ENCODE measurements at regions not wholly inside any gene's neighbourhood (a gene's known extent, or its start where the extent isn't known, plus 50 kb on each side); places are given as distances from the start of the nearest gene placed in this dataset.
A peak's percentile ranks its signal among the peaks of the same experiment; 100 is the strongest.

DNA sequence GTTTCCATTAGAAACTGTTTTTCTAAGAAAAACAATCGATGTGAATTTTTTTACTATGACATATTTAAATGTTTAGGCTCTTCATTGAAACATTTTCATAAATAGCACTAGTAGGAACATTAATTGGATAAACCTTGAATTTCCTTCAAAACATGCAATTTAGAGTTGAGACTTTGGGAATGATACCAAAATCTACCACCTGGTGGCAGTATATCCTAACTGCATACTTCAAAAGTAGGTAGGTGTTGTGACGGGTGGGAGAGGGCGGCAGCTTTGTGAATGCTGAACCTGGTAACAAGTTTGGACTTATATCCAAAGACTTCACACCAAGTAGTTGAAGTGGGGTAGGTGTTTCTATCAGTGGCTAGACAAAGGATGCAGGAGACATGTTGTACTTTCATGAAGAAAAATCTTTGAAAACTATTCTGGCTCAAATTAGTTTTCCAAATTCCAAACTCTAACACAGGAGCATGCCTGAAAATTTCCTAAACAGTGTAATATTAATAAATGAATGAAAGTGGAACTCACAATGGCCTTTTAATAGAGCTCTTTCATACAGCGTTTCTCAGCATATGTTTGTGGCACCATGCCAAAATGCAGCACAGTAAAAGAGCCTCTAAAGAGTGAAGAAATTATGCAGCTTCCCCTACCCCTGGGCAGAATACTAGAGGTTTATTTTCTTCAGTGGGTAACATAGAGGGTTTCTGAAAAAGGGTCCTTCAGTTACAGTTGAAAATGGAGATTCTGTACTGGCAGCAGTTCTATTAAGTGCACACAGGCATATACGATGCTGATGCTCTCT, 201.0 kb upstream of the TPK1 start:
- no peaks in the 10 kb centered on the region for H3F3A ChIP-seq (replicated peaks; ENCODE audit: low read depth)
- no peak overlapping the region for H3K4me3 ChIP-seq
- TF ChIP-seq EZH2 (IDR thresholded peaks at IDR 0.05; ENCODE audit: low read depth, unreplicated experiment): no peak
- TF ChIP-seq CTCF (conservative IDR thresholded peaks at IDR 0.05; ENCODE audit: low read depth in 2 of 2): peak; percentile 80 to 93
- H3K36me3 ChIP-seq (ENCODE audit: insufficient read depth): no peaks in the 10 kb centered on the region
- DNase-seq (ENCODE audit: low spot score) (peak; percentile 79), ATAC-seq (peak; percentile 71)
- no peak overlapping the region for H3K27ac Mint-ChIP-seq
- H3K36me3 Mint-ChIP-seq (ENCODE audit: low read depth): peaks cover 9% of the 10 kb centered on the region; the same call in 1 of the 3 replicates
- peaks cover 24% of the 10 kb centered on the region for H3K9me3 Mint-ChIP-seq
- H3K4me3 Mint-ChIP-seq: no peak overlapping the region
- H3K9me2 ChIP-seq (ENCODE audit: insufficient read depth): no peaks in the 10 kb centered on the region
- H3K79me2 ChIP-seq (replicated peaks; ENCODE audit: insufficient read depth): no peaks in the 10 kb centered on the region
- H3K4me2 ChIP-seq: no peak overlapping the region
- 0 out of 3 replicates have a peak, but pooled peaks cover 2% of the 10 kb centered on the region for H3K4me1 Mint-ChIP-seq
- H4K20me1 ChIP-seq (replicated peaks; ENCODE audit: insufficient read depth): no peaks in the 10 kb centered on the region
- no peaks in the 10 kb centered on the region for H3K27me3 Mint-ChIP-seq (ENCODE audit: insufficient read depth, low read depth, poor library complexity)
- no peaks in the 10 kb centered on the region for H3K27me3 ChIP-seq (ENCODE audit: insufficient read depth)
- H2AFZ ChIP-seq: peak overlapping the region; percentile 64
- peaks cover 2% of the 10 kb centered on the region; the same call in 1 of the 2 replicates for H3K4me1 ChIP-seq (ENCODE audit: insufficient read depth)
- no peak overlapping the region for H3K27ac ChIP-seq (ENCODE audit: low read depth)

GRCh38 chr7:145031162-145031561, 195.3 kb upstream of the TPK1 start:
- H3K4me3 ChIP-seq: no peak overlapping the region
- Mint-ChIP-seq H3K27ac (no peak overlapping the region), H3K36me3 (ENCODE audit: low read depth) (peaks cover 9% of the 10 kb centered on the region; the same call in 1 of the 3 replicates), H3K4me3 (no peak overlapping the region), H3K27me3 (ENCODE audit: insufficient read depth, low read depth, poor library complexity) (no peaks in the 10 kb centered on the region), H3K9me3 (peaks cover 20% of the 10 kb centered on the region), H3K4me1 (peaks cover 4% of the 10 kb centered on the region; the same call in 2 of the 3 replicates)
- no peak overlapping the region for H3K27ac ChIP-seq (ENCODE audit: low read depth)
- no peaks in the 10 kb centered on the region for H3K9me2 ChIP-seq (ENCODE audit: insufficient read depth)
- no peak overlapping the region for H3K4me2 ChIP-seq
- peak overlapping the region; percentile 68; the same call in 1 of the 2 replicates for H2AFZ ChIP-seq
- H3F3A ChIP-seq (replicated peaks; ENCODE audit: low read depth): no peaks in the 10 kb centered on the region
- H3K27me3 ChIP-seq (ENCODE audit: insufficient read depth): no peaks in the 10 kb centered on the region
- ATAC-seq (no peak), DNase-seq (ENCODE audit: low spot score) (no peak)
- no peaks in the 10 kb centered on the region for H3K36me3 ChIP-seq (ENCODE audit: insufficient read depth)
- no peaks in the 10 kb centered on the region for H4K20me1 ChIP-seq (replicated peaks; ENCODE audit: insufficient read depth)
- 0 out of 2 replicates have a peak, but pooled peaks cover 6% of the 10 kb centered on the region for H3K4me1 ChIP-seq (ENCODE audit: insufficient read depth)
- no peaks in the 10 kb centered on the region for H3K79me2 ChIP-seq (replicated peaks; ENCODE audit: insufficient read depth)
- no peak for TF ChIP-seq JUNB (IDR thresholded peaks at IDR 0.05; ENCODE audit: unreplicated experiment)
- TF ChIP-seq, protein P1, sequence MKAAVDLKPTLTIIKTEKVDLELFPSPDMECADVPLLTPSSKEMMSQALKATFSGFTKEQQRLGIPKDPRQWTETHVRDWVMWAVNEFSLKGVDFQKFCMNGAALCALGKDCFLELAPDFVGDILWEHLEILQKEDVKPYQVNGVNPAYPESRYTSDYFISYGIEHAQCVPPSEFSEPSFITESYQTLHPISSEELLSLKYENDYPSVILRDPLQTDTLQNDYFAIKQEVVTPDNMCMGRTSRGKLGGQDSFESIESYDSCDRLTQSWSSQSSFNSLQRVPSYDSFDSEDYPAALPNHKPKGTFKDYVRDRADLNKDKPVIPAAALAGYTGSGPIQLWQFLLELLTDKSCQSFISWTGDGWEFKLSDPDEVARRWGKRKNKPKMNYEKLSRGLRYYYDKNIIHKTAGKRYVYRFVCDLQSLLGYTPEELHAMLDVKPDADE (IDR thresholded peaks at IDR 0.05): no peak
- TF ChIP-seq NANOG (IDR thresholded peaks at IDR 0.05; ENCODE audit: borderline replicate concordance): no peak
- TF ChIP-seq ZNF331 (CRISPR knock-in tag; IDR thresholded peaks at IDR 0.05; ENCODE audit: low read depth): no peak
- no peak for TF ChIP-seq POLR2AphosphoS5 (IDR thresholded peaks at IDR 0.05; ENCODE audit: low read depth)
- TF ChIP-seq CREB1 (CRISPR knock-in tag; IDR thresholded peaks at IDR 0.05; ENCODE audit: low read depth): no peak
- no peak for TF ChIP-seq STAT1 (IDR thresholded peaks at IDR 0.05; ENCODE audit: unreplicated experiment)
- no peak for TF ChIP-seq ZNF462 (CRISPR knock-in tag; IDR thresholded peaks at IDR 0.05)
- TF ChIP-seq ZNF114 (CRISPR knock-in tag; IDR thresholded peaks at IDR 0.05): no peak

Data from GM23338 (cell line).